22Rv1 (cell line): ENCODE measurements at regions not wholly inside any gene's neighbourhood (a gene's known extent, or its start where the extent isn't known, plus 50 kb on each side); places are given as distances from the start of the nearest gene placed in this dataset.

ENCODE experiments used
- CTCF ChIP-seq: fragments of 450-650 bp; IDR thresholded peaks from 2 replicates; pipeline ENCODE4 v1.5.1; 2017; ENCODE audit warnings: mild to moderate bottlenecking
- ZFX ChIP-seq: fragments of 450-650 bp; IDR thresholded peaks from 2 replicates; pipeline ENCODE4 v1.6.1; 2017; ENCODE audit warnings: antibody characterized with exemption, borderline replicate concordance

GRCh38 chr2:128666596-128666995 is 347.9 kb upstream of the HS6ST1 start:
- no peak for TF ChIP-seq CTCF
- TF ChIP-seq ZFX = no peak
